Testis (tissue), 2 donors: ENCODE measurements at regions not wholly inside any gene's neighbourhood (a gene's known extent, or its start where the extent isn't known, plus 50 kb on each side); places are given as distances from the start of the nearest gene placed in this dataset.

Experiments used
- POLR2A ChIP-seq: fragments of 450-650 bp; IDR thresholded peaks from one replicate; pipeline ENCODE4 v1.6.1; 2017; ENCODE audit warnings: antibody characterized with exemption, mild to moderate bottlenecking, moderate library complexity
- TF ChIP-seq, protein P1 (sequence below), 3 experiments: fragments of 450-650 bp in 2 of 3; fragments of 200-600 bp in 1 of 3; sonication (generic) in 1 of 3; IDR thresholded peaks; one replicate each; pipeline ENCODE4 v1.5.1; 2016 to 2019; ENCODE audit warnings: antibody characterized with exemption in 3 of 3, mild to moderate bottlenecking in 2 of 3, moderate library complexity in 1 of 3

DNA sequence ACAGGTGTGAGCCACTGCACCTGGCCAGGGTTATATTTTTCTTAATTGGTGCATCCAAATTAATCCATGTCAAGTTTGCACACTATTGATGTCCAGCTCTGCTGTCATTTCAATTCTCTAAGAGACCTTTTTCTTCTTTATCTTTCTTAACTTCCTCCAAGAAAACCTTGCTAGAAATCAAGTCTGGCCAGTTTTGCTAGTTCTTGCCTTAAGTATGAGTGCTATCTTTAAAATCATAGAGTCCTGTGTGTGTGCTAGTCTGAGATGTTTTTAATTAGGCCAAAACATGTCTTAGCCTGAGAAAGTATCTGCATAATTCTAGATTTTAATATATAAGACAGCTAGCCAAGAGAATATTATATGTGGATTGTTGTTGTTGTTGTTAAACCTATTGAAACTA is 56.2 kb upstream of the SLC39A10 start:
- TF ChIP-seq, protein P1, sequence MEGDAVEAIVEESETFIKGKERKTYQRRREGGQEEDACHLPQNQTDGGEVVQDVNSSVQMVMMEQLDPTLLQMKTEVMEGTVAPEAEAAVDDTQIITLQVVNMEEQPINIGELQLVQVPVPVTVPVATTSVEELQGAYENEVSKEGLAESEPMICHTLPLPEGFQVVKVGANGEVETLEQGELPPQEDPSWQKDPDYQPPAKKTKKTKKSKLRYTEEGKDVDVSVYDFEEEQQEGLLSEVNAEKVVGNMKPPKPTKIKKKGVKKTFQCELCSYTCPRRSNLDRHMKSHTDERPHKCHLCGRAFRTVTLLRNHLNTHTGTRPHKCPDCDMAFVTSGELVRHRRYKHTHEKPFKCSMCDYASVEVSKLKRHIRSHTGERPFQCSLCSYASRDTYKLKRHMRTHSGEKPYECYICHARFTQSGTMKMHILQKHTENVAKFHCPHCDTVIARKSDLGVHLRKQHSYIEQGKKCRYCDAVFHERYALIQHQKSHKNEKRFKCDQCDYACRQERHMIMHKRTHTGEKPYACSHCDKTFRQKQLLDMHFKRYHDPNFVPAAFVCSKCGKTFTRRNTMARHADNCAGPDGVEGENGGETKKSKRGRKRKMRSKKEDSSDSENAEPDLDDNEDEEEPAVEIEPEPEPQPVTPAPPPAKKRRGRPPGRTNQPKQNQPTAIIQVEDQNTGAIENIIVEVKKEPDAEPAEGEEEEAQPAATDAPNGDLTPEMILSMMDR (IDR thresholded peaks at IDR 0.05): no peak
- no peak for TF ChIP-seq POLR2A
